DOHH2 (cell line): ENCODE measurements at regions not wholly inside any gene's neighbourhood (a gene's known extent, or its start where the extent isn't known, plus 50 kb on each side); places are given as distances from the start of the nearest gene placed in this dataset.

ENCODE experiments used
- CTCF ChIP-seq: fragments of 200-600 bp; sonication (generic); IDR thresholded peaks from one replicate; pipeline ENCODE4 v1.5.1; 2014; ENCODE audit warnings: antibody characterized with exemption, mild to moderate bottlenecking, low read depth, low read length; ENCODE audit not compliant: poor library complexity, severe bottlenecking
- EZH2phosphoT487 ChIP-seq: fragments of 200-600 bp; sonication (generic); IDR thresholded peaks from 2 replicates; pipeline ENCODE4 v1.6.1; 2017; ENCODE audit warnings: borderline replicate concordance, mild to moderate bottlenecking, antibody characterized with exemption, low read length, moderate library complexity, mixed read lengths

GRCh38 chr12:77601069-77601468, 229.6 kb upstream of the NAV3 start:
- TF ChIP-seq CTCF (no peak), EZH2phosphoT487 (no peak)
